ENCODE measurements at regions not wholly inside any gene's neighbourhood (a gene's known extent, or its start where the extent isn't known, plus 50 kb on each side); places are given as distances from the start of the nearest gene placed in this dataset.

GRCh38 chr21:41074396-41075184, 93.4 kb upstream of the BACE2 start:
- Mint-ChIP-seq H3K27ac (peak overlapping the region; percentile 48), H3K9me3 (peaks cover 6% of the 10 kb centered on the region), H3K4me3 (no peak overlapping the region), H3K27me3 (ENCODE audit: low read depth, poor library complexity) (peaks cover 6% of the 10 kb centered on the region), H3K4me1 (no peaks in the 10 kb centered on the region), H3K36me3 (ENCODE audit: low read depth) (no peaks in the 10 kb centered on the region)
- DNase-seq: no peak
- no peak for TF ChIP-seq CTCF (IDR thresholded peaks at IDR 0.05)

GRCh38 chr21:41075656-41076055, 92.3 kb upstream of the BACE2 start:
- Mint-ChIP-seq H3K27ac (no peak overlapping the region), H3K27me3 (ENCODE audit: low read depth, poor library complexity) (peaks cover 3% of the 10 kb centered on the region), H3K4me1 (no peaks in the 10 kb centered on the region), H3K36me3 (ENCODE audit: low read depth) (no peaks in the 10 kb centered on the region), H3K9me3 (peaks cover 6% of the 10 kb centered on the region), H3K4me3 (no peak overlapping the region)
- DNase-seq: no peak
- no peak for TF ChIP-seq CTCF (IDR thresholded peaks at IDR 0.05)

GRCh38 chr21:41076064-41076463, 91.9 kb upstream of the BACE2 start:
- H3K27me3 Mint-ChIP-seq (ENCODE audit: low read depth, poor library complexity): peaks cover 3% of the 10 kb centered on the region
- TF ChIP-seq CTCF (IDR thresholded peaks at IDR 0.05): no peak
- no peak overlapping the region for H3K27ac Mint-ChIP-seq
- no peaks in the 10 kb centered on the region for H3K36me3 Mint-ChIP-seq (ENCODE audit: low read depth)
- no peak for DNase-seq
- no peak overlapping the region for H3K4me3 Mint-ChIP-seq
- no peaks in the 10 kb centered on the region for H3K4me1 Mint-ChIP-seq
- peaks cover 6% of the 10 kb centered on the region for H3K9me3 Mint-ChIP-seq

- no peak for TF ChIP-seq CTCF (IDR thresholded peaks at IDR 0.05)
Measured at GRCh38 chr21:41079159-41079558, 88.8 kb upstream of the BACE2 start.

GRCh38 chr21:41080485-41081121, 87.4 kb upstream of the BACE2 start:
- Mint-ChIP-seq H3K9me3 (peaks cover 6% of the 10 kb centered on the region), H3K4me3 (no peak overlapping the region), H3K27ac (no peak overlapping the region), H3K4me1 (no peaks in the 10 kb centered on the region), H3K27me3 (ENCODE audit: low read depth, poor library complexity) (no peaks in the 10 kb centered on the region), H3K36me3 (ENCODE audit: low read depth) (no peaks in the 10 kb centered on the region)
- TF ChIP-seq CTCF (IDR thresholded peaks at IDR 0.05): no peak
- DNase-seq: no peak

More at GRCh38 chr21:41079159-41079558, 88.8 kb upstream of the BACE2 start:
- H3K4me3 Mint-ChIP-seq: no peak overlapping the region
- H3K27me3 Mint-ChIP-seq (ENCODE audit: low read depth, poor library complexity): peaks cover 3% of the 10 kb centered on the region
- peaks cover 6% of the 10 kb centered on the region for H3K9me3 Mint-ChIP-seq
- DNase-seq: no peak
- H3K36me3 Mint-ChIP-seq (ENCODE audit: low read depth): no peaks in the 10 kb centered on the region
- H3K4me1 Mint-ChIP-seq: no peaks in the 10 kb centered on the region
- H3K27ac Mint-ChIP-seq: no peak overlapping the region

Measured in nephron progenitor cell (in vitro differentiated cells).